H1 (cell line): ENCODE measurements at regions not wholly inside any gene's neighbourhood (a gene's known extent, or its start where the extent isn't known, plus 50 kb on each side); places are given as distances from the start of the nearest gene placed in this dataset.

ENCODE experiments used
- CTCF ChIA-PET: fragments of 300-600 bp; sonication (Branson Sonifier 250); formaldehyde crosslinking; loops from one replicate; lab custom pipeline; 2021; ENCODE audit not compliant: partially characterized antibody; lab: Charles Lee
- POLR2A ChIA-PET: fragments of 300-600 bp; sonication (Branson Sonifier 250); formaldehyde crosslinking; loops from one replicate; lab custom pipeline; 2021; ENCODE audit warnings: inconsistent platforms; ENCODE audit not compliant: partially characterized antibody; lab: Charles Lee
- DNase-seq, 2 experiments: peaks; one replicate each; pipeline versions ENCODE4 v3.0.0 to v3.0.0-alpha.2; 2010 to 2022; ENCODE audit warnings: low spot score in 2 of 2, low read depth in 1 of 2, mixed read lengths in 1 of 2
- FAIRE-seq: peaks from 2 replicates; lab custom pipeline; 2011; peaks lifted over from hg19 to GRCh38; lab: Jason Lieb, UNC
- H2AFZ ChIP-seq: 2 replicates; pipeline ENCODE4 v1.8.1; 2012; ENCODE audit warnings: low read length, inconsistent platforms
- H2AK5ac ChIP-seq: 2 replicates; pipeline ENCODE4 v1.6.1; 2013; ENCODE audit warnings: low read depth, low read length
- H2BK120ac ChIP-seq: replicated peaks from 2 replicates; pipeline ENCODE3; 2013; ENCODE audit warnings: low read depth, low read length, inconsistent platforms
- H2BK12ac ChIP-seq: 2 replicates; pipeline ENCODE4 v1.6.1; 2013; ENCODE audit warnings: low read depth, low read length
- H2BK15ac ChIP-seq: 2 replicates; pipeline ENCODE4 v1.6.1; 2013; ENCODE audit warnings: low read length
- H2BK20ac ChIP-seq: 2 replicates; pipeline ENCODE4 v1.6.1; 2013; ENCODE audit warnings: low read length
- H2BK5ac ChIP-seq: 2 replicates; pipeline ENCODE4 v1.6.1; 2013; ENCODE audit warnings: low read depth, low read length
- H3K14ac ChIP-seq: 2 replicates; pipeline ENCODE4 v1.6.1; 2013; ENCODE audit warnings: inconsistent platforms; ENCODE audit not compliant: insufficient read length
- H3K18ac ChIP-seq: 2 replicates; pipeline ENCODE4 v1.6.1; 2013; ENCODE audit warnings: low read length; ENCODE audit errors: extremely low read depth
- H3K23ac ChIP-seq: 2 replicates; pipeline ENCODE4 v1.6.1; 2013; ENCODE audit warnings: inconsistent platforms; ENCODE audit not compliant: insufficient read length
- H3K23me2 ChIP-seq: 2 replicates; pipeline ENCODE4 v1.6.1; 2013; ENCODE audit warnings: low read depth, low read length
- H3K27ac ChIP-seq: 2 replicates; pipeline ENCODE4 v1.6.1; 2011; ENCODE audit warnings: low read depth, low read length, inconsistent platforms
- H3K27me3 ChIP-seq, 4 experiments: replicated peaks in 1 of 4; 1 replicate in 1 of 4; 2 replicates in 3 of 4; pipeline versions ENCODE4 v1.6.1 to v1.8.1; 2011 to 2013; ENCODE audit warnings: low read length in 3 of 4, mild to moderate bottlenecking in 3 of 4, inconsistent platforms in 2 of 4, mixed read lengths in 2 of 4, moderate library complexity in 1 of 4; ENCODE audit not compliant: control insufficient read depth in 3 of 4, insufficient read depth in 3 of 4; ENCODE audit errors: extremely low read depth in 1 of 4
- H3K36me3 ChIP-seq, 4 experiments: 2 replicates each; pipeline versions ENCODE4 v1.6.1 to v1.8.1; 2011 to 2013; ENCODE audit warnings: mild to moderate bottlenecking in 4 of 4, low read length in 3 of 4, moderate library complexity in 2 of 4, control low read depth in 1 of 4, inconsistent platforms in 1 of 4; ENCODE audit not compliant: insufficient read depth in 4 of 4, control insufficient read depth in 2 of 4
- H3K4ac ChIP-seq: replicated peaks from 2 replicates; pipeline ENCODE3; 2013; ENCODE audit warnings: low read length, low read depth, mixed read lengths, inconsistent platforms; ENCODE audit not compliant: insufficient read length
- H3K4me1 ChIP-seq, 4 experiments: replicated peaks in 1 of 4; 1 replicate in 1 of 4; 2 replicates in 3 of 4; pipeline versions ENCODE4 v1.6.1 to v1.8.1; 2011 to 2013; ENCODE audit warnings: low read length in 3 of 4, inconsistent platforms in 2 of 4, mixed read lengths in 1 of 4; ENCODE audit not compliant: insufficient read depth in 4 of 4, control insufficient read depth in 3 of 4
- H3K4me2 ChIP-seq, 2 experiments: 2 replicates each; pipeline versions ENCODE4 v1.6.1 to v1.8.1; 2011 to 2013; ENCODE audit warnings: low read depth in 2 of 2, low read length in 2 of 2, control low read depth in 1 of 2, inconsistent platforms in 1 of 2, mild to moderate bottlenecking in 1 of 2; ENCODE audit not compliant: insufficient read depth in 1 of 2
- H3K4me3 ChIP-seq, 4 experiments: fragments of 200-600, 300-600 bp in 1 of 4; sonication (generic), shearing (Covaris generic), sonication (Bioruptor Twin) in 1 of 4; 2 replicates each; pipeline versions ENCODE4 v1.5.1 to v1.8.1; 2011 to 2016; ENCODE audit warnings: low read length in 4 of 4, low read depth in 3 of 4, control low read depth in 2 of 4, inconsistent platforms in 2 of 4, mild to moderate bottlenecking in 2 of 4, mixed read lengths in 1 of 4, moderate library complexity in 1 of 4; ENCODE audit not compliant: insufficient read depth in 2 of 4; ENCODE audit errors: extremely low read depth in 1 of 4
- H3K56ac ChIP-seq: replicated peaks from 2 replicates; pipeline ENCODE3; 2013; ENCODE audit warnings: low read depth, mild to moderate bottlenecking, mixed read lengths, low read length, inconsistent platforms; ENCODE audit not compliant: insufficient read length
- H3K79me1 ChIP-seq: 2 replicates; pipeline ENCODE4 v1.6.1; 2013; ENCODE audit warnings: low read depth, low read length, control low read depth
- H3K79me2 ChIP-seq, 2 experiments: 2 replicates each; pipeline versions ENCODE4 v1.6.1 to v1.8.1; 2012 to 2013; ENCODE audit warnings: low read length in 2 of 2, mild to moderate bottlenecking in 2 of 2, inconsistent platforms in 1 of 2; ENCODE audit not compliant: insufficient read depth in 2 of 2, control insufficient read depth in 1 of 2
- H3K9ac ChIP-seq, 4 experiments: replicated peaks in 1 of 4; 1 replicate in 1 of 4; 2 replicates in 3 of 4; pipeline versions ENCODE4 v1.6.1 to v1.8.1; 2011 to 2013; ENCODE audit warnings: low read depth in 3 of 4, low read length in 3 of 4, control low read depth in 2 of 4, mild to moderate bottlenecking in 2 of 4, moderate library complexity in 2 of 4, inconsistent platforms in 1 of 4; ENCODE audit errors: extremely low read depth in 1 of 4
- H3K9me3 ChIP-seq, 2 experiments: 2 replicates each; pipeline versions ENCODE4 v1.6.1 to v1.8.1; 2012 to 2013; ENCODE audit warnings: mild to moderate bottlenecking in 2 of 2, moderate library complexity in 2 of 2, control low read depth in 1 of 2, inconsistent platforms in 1 of 2, low read depth in 1 of 2, low read length in 1 of 2, mixed read lengths in 1 of 2; ENCODE audit not compliant: insufficient read depth in 2 of 2
- H4K20me1 ChIP-seq, 2 experiments: replicated peaks in 1 of 2; 2 replicates each; pipeline versions ENCODE3 to v1.8.1; 2011 to 2013; ENCODE audit warnings: inconsistent platforms in 2 of 2, low read length in 2 of 2, mild to moderate bottlenecking in 1 of 2; ENCODE audit not compliant: insufficient read depth in 2 of 2, control insufficient read depth in 1 of 2
- H4K5ac ChIP-seq: 2 replicates; pipeline ENCODE4 v1.6.1; 2013; ENCODE audit warnings: low read length, low read depth, mixed read lengths, inconsistent platforms; ENCODE audit not compliant: insufficient read length
- H4K8ac ChIP-seq: 2 replicates; pipeline ENCODE4 v1.8.0; 2013; ENCODE audit warnings: mild to moderate bottlenecking, moderate library complexity, low read length, inconsistent platforms; ENCODE audit not compliant: insufficient read depth; ENCODE audit errors: extremely low read depth
- H4K91ac ChIP-seq: replicated peaks from 2 replicates; pipeline ENCODE3; 2013; ENCODE audit warnings: low read length, mixed read lengths, inconsistent platforms; ENCODE audit not compliant: insufficient read length
- EZH2 ChIP-seq: fragments of 200-600 bp; sonication (generic); IDR thresholded peaks from 2 replicates; pipeline ENCODE4 v1.7.1; 2012; ENCODE audit warnings: low read depth, mild to moderate bottlenecking, moderate library complexity, low read length, inconsistent platforms; ENCODE audit not compliant: severe bottlenecking
- RNF2 ChIP-seq: fragments of 200-900, 300-1000 bp; sonication (generic); IDR thresholded peaks from 2 replicates; pipeline ENCODE4 v1.7.1; 2016; ENCODE audit warnings: borderline replicate concordance, low read depth, mild to moderate bottlenecking, antibody characterized with exemption, low read length; ENCODE audit not compliant: poor library complexity, severe bottlenecking; ENCODE audit errors: missing control alignments
- SP1 ChIP-seq: IDR thresholded peaks from 2 replicates; pipeline ENCODE4 v1.6.1; 2011; ENCODE audit warnings: low read depth, low read length
- SP2 ChIP-seq: IDR thresholded peaks from 2 replicates; pipeline ENCODE4 v1.6.1; 2012; ENCODE audit warnings: mild to moderate bottlenecking, low read length, inconsistent platforms
- TCF12 ChIP-seq: IDR thresholded peaks from 2 replicates; pipeline ENCODE4 v1.6.1; 2011; ENCODE audit warnings: low read depth, mild to moderate bottlenecking, low read length
- WGBS, 2 experiments: shearing (Covaris generic) in 1 of 2; methylation state at CpG; one replicate each; pipeline versions ENCODE4 v1.1.6 to v1.1.7; 2013 to 2015; ENCODE audit warnings: low lambda C conversion rate in 2 of 2, mixed read lengths in 2 of 2, inconsistent platforms in 1 of 2, low coverage in 1 of 2, missing lambda C conversion rate in 1 of 2; ENCODE audit not compliant: insufficient replicate concordance in 2 of 2, insufficient coverage in 1 of 2, insufficient read length in 1 of 2; ENCODE audit errors: extremely low coverage in 1 of 2, missing lambda C conversion rate in 1 of 2; 5-methylcytosine and 5-hydroxymethylcytosine counted together
- TF ChIP-seq, protein P1 (sequence below): IDR thresholded peaks from 2 replicates; pipeline ENCODE4 v1.6.1; 2011; ENCODE audit warnings: low read length, improper control_type of control experiment
- TF ChIP-seq, protein P2 (sequence below): IDR thresholded peaks from 2 replicates; pipeline ENCODE4 v1.6.1; 2012; ENCODE audit warnings: inconsistent platforms

DNA sequence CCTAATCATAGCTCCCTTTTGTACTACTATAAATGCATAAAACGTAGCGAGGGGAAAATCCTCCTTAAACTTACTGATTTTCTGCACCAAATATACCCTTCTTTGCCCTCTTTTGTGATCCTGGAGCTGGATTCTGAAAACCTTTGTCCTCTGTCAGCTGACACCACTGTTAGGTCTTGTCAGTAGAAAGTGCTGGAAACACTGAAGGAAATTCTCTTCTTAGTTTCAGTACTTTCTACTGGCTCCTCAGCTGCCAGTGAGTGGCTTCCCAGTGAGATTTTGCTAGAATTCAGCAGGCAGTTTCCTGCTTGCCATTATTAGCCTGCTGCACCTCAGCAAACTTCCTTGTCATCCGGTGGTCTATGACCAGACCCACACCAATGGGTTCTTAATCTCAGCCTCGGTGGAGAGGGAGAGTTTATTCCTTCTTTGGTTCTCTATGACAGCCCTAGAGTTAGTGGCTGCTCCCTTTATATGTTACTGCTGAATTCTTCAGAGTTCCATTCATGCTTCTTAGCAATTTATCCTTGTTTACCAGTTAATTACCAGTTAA, 476.2 kb downstream of the FSCB start:
- DNase-seq: peak in 1 of 2 experiments; percentile 46
- Histone ChIP-seq H3K4me1 (no peaks in the 10 kb centered on the region), H4K91ac (no peak overlapping the region), H3K56ac (no peak overlapping the region), H2BK120ac (no peak overlapping the region), H2BK5ac (no peak overlapping the region), H3K14ac (no peak overlapping the region), H4K8ac (no peak overlapping the region), H2AFZ (peak overlapping the region; percentile 80), H2BK20ac (no peak overlapping the region), H3K23ac (no peak overlapping the region), H3K9ac (0 out of 7 replicates have a peak overlapping the region, but pooled peaks of 1 of the 4 experiments have one; percentile 34), H2AK5ac (no peak overlapping the region), H3K18ac (0 out of 2 replicates have a peak overlapping the region, but pooled peaks have one; percentile 13), H3K79me1 (no peaks in the 10 kb centered on the region), H3K4me2 (no peak overlapping the region), H3K79me2 (no peaks in the 10 kb centered on the region), H3K36me3 (no peaks in the 10 kb centered on the region), H3K4me3 (no peak overlapping the region), H3K27me3 (no peaks in the 10 kb centered on the region), H3K4ac (no peak overlapping the region), H4K5ac (no peak overlapping the region), H3K9me3 (no peaks in the 10 kb centered on the region), H3K23me2 (no peaks in the 10 kb centered on the region), H3K27ac (0 out of 2 replicates have a peak overlapping the region, but pooled peaks have one; percentile 19), H2BK12ac (no peak overlapping the region), H4K20me1 (no peaks in the 10 kb centered on the region), H2BK15ac (no peak overlapping the region)
- WGBS, 2 experiments: 76% methylated on average over 4 of the region's 4 CpGs; no CpG with 5 or more reads in 1 of the 2 experiments
- ChIA-PET POLR2A (no interaction called here), CTCF (interaction anchor here (0.8 kb wide), 1 partner anchor 33 kb away, joined by 6 read pairs; no protein-coding TSS in a partner anchor)
- FAIRE-seq: no peak
- TF ChIP-seq SP2: no peak
- TF ChIP-seq EZH2: no peak
- TF ChIP-seq, protein P1, sequence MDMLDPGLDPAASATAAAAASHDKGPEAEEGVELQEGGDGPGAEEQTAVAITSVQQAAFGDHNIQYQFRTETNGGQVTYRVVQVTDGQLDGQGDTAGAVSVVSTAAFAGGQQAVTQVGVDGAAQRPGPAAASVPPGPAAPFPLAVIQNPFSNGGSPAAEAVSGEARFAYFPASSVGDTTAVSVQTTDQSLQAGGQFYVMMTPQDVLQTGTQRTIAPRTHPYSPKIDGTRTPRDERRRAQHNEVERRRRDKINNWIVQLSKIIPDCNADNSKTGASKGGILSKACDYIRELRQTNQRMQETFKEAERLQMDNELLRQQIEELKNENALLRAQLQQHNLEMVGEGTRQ: no peak
- TF ChIP-seq TCF12: no peak
- TF ChIP-seq, protein P2, sequence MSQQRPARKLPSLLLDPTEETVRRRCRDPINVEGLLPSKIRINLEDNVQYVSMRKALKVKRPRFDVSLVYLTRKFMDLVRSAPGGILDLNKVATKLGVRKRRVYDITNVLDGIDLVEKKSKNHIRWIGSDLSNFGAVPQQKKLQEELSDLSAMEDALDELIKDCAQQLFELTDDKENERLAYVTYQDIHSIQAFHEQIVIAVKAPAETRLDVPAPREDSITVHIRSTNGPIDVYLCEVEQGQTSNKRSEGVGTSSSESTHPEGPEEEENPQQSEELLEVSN: no peak
- no peak for TF ChIP-seq RNF2
- TF ChIP-seq SP1: no peak
